GM10266 (cell line): ENCODE measurements at regions not wholly inside any gene's neighbourhood (a gene's known extent, or its start where the extent isn't known, plus 50 kb on each side); places are given as distances from the start of the nearest gene placed in this dataset.

Source experiments
- DNase-seq: peaks from one replicate; pipeline ENCODE4 v3.0.0; 2012; ENCODE audit errors: extremely low spot score
- CTCF ChIP-seq: IDR thresholded peaks from 2 replicates; pipeline ENCODE4 v1.5.1; 2012; ENCODE audit warnings: mild to moderate bottlenecking, low read depth; ENCODE audit not compliant: control insufficient read depth, insufficient read depth; ENCODE audit errors: missing control alignments

DNA sequence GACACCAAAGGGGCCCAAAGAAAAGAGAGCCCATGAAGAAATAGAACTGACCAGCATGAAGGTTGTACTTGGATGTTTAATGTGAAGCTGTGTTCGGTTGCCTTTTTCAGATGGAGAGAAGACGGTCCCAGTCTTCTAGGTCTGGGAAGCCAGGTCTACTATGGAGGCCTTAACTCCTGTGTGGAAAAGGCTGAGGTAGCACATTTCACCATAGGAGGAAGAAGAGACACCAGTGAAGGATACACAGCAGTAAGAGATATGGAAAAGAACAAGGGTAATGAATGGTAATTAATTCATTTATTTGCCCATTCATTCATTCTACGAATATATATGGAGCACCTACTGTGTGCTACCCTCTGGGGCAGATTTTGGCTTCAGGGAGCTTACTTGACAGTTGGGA, 151.6 kb upstream of the PLEKHG7 start:
- no peak for DNase-seq
- TF ChIP-seq CTCF, result no peak

DNA sequence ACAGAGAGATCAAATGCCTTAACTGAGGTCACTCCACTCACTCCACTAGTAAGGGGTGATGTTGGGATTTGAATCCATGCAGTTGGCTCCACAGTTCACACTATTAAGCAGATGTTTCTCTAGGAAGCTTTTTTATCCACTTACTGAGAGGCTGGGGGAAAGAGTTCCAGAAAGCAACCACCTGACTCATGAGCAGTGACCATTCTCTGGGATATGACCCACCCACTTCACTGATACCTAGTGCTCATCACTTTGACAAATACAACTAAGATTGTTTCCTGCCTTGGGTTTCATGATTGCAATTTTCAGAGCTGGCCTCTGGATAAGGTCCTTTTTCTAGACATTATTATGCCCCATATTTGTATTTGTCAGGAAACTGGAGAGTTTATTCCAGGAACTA, 152.1 kb upstream of the PLEKHG7 start:
- DNase-seq, result no peak
- TF ChIP-seq CTCF, result no peak

- TF ChIP-seq CTCF, result no peak
Observed at GRCh38 chr12:92550254-92550653, 152.5 kb upstream of the PLEKHG7 start.

DNA sequence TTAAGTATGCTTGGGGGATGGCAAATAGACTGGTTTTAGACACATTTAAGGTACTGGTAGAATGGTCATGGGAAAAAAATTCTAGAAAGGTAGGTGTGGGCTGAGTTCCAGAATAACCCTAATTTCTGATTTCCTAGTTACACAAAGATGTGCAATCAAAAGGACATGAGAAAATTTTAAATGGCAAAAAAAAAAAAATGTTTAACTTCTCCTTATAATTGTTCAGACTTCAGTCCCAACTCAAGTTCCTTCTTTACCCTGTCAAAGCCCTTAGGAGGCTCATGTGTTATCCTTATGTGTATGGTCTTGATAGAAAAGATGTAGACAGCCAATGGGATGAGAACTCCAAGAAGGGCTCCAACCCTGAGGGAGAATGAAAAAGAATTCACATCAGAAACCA, 153.3 kb upstream of the PLEKHG7 start:
- TF ChIP-seq CTCF, result no peak
- DNase-seq, result no peak

More at GRCh38 chr12:92550254-92550653, 152.5 kb upstream of the PLEKHG7 start:
- no peak for DNase-seq

GRCh38 chr12:92547906-92548305, 154.9 kb upstream of the PLEKHG7 start:
- DNase-seq, result no peak
- no peak for TF ChIP-seq CTCF

DNA sequence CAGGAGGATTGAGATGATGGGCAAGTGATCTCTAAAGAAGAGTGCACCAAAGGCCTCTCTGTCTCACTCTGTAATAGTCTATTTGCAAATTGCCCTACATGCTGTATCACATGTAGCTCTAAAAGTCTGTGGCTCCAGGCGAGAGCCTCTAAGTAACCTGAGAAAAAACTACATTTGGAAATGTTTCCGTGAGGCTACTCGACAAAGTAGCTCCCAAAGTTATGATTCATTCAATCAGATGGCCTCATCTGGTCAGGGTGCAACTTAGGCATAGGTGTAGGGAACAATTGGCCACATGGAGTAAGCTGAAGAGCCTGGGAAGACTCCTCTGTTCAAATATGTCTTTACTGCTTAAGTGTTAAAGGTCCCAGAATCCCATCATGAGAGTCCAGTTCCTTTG, 155.4 kb upstream of the PLEKHG7 start:
- no peak for DNase-seq
- TF ChIP-seq CTCF, result no peak

GRCh38 chr12:92546635-92547348, 156.0 kb upstream of the PLEKHG7 start:
- no peak for DNase-seq
- no peak for TF ChIP-seq CTCF
